Hepatic stellate cell (primary cell): ENCODE measurements at regions not wholly inside any gene's neighbourhood (a gene's known extent, or its start where the extent isn't known, plus 50 kb on each side); places are given as distances from the start of the nearest gene placed in this dataset.

Experiments used
- DNase-seq: peaks from one replicate; pipeline ENCODE4 v3.0.0; 2011; ENCODE audit warnings: low spot score

GRCh38 chr13:73934771-73935170 is 199.4 kb downstream of the KLF12 start:
- no peak for DNase-seq

- DNase-seq = no peak
Measured at GRCh38 chr13:73934215-73934641, 200.0 kb downstream of the KLF12 start.

- no peak for DNase-seq
Measured at GRCh38 chr13:73933795-73934194, 200.4 kb downstream of the KLF12 start.

GRCh38 chr13:73932091-73932490 is 202.1 kb downstream of the KLF12 start:
- DNase-seq = no peak

DNA sequence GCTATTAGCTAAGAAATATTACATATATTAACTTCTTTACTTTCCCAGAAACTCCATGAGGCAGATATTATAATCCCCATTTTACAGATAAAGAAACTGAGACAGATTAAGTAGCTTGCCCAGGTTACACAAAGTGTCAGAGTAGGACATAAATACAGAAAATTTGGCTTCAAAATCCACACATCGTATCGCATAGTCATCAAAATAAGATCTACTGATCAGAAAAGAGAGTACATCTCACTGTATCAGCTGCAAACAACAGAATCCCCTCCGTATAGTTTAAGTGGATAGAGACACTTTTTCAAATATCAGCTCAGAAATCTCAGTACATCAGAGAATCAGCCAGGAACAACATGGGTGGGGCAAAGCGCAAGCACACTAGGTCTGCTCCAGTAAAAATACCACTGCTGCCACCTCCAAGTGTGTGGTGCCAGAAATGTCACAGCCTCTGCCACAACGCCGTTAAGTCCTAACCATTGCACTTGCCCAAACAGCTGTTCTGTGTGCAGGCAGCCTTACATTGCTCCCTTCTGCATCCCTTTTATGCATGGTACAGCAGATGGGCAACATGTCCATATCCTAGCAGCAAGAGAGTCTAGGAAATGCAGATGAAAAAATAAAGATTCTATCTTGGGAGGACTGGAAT is 204.8 kb downstream of the KLF12 start:
- no peak for DNase-seq

GRCh38 chr13:73924607-73925006 is 209.6 kb downstream of the KLF12 start:
- DNase-seq = no peak

- DNase-seq = no peak
Measured at GRCh38 chr13:73922493-73923393, 211.5 kb downstream of the KLF12 start.

- no peak for DNase-seq
Measured at GRCh38 chr13:73918691-73919090, 215.5 kb downstream of the KLF12 start.

GRCh38 chr13:73913751-73914518 is 220.3 kb downstream of the KLF12 start:
- DNase-seq = no peak

DNA sequence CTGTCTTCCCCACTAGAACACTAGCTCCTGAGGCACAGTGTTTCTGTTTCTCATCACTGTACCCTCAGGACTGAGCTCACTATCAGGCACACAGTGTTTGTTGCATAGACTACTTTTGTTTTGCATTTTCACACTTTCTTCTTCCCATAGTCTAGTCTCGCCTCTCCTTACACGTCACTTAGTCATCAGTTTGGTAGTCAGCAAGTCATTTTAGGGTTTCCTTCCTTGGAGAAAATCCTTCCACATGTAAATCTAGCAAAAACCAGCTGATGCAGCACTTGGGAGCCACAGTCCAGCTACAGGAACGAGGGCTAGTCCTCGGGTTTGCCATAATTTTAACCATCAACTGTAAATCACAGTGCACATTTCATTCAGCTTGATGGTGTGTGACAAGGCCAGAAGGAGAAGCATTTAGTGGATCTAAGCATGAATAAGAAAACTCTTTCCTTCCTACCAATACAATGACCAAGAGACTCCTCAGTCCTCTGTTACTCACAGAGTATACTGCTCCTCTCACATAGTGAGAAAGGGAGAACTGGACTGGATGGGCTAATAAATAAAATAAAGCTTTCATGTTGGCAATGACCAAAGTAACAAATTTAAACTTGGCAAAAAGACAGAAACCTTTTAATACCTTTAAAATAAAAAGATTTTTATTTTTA is 221.0 kb downstream of the KLF12 start:
- DNase-seq = peak; percentile 14

- DNase-seq = no peak
Measured at GRCh38 chr13:73911361-73911760, 222.8 kb downstream of the KLF12 start.

DNA sequence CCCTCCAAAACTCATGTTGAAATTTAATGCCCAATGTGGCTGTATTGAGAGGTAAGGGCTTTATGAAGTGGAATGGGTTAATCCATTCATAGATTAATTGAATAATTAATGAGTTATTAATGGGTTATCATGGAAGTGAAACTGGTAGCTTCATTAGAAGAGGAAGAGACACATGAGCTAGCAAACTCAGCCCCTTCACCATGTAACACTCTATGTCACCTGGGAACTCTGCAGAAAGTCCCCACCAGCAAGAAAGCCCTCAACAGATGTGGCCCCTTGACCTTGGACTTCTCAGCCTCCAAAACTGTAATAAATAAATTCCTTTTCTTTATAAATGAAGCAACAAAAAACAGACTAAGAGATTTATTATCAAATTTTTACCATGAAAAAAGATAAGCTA is 223.5 kb downstream of the KLF12 start:
- no peak for DNase-seq

GRCh38 chr13:73908809-73909208 is 225.4 kb downstream of the KLF12 start:
- DNase-seq = no peak

DNA sequence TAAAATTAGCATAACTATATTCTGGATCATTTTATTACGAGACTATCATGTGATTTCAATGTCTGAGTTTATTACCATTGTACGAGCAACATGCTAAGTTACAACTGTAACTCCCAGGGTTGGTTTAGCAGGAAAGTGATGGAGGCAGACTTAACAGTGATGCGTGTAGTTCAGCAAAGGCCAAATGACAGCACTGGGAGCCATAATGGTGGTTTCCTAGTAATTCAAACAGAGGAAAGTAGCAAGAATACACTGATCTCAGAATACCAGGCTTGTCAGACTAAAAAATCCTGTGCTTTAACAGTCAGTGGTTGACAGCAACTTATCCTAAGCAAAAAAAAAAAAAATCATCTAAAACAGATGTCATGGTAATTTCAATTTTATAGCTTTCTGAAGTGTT is 229.6 kb downstream of the KLF12 start:
- no peak for DNase-seq

DNA sequence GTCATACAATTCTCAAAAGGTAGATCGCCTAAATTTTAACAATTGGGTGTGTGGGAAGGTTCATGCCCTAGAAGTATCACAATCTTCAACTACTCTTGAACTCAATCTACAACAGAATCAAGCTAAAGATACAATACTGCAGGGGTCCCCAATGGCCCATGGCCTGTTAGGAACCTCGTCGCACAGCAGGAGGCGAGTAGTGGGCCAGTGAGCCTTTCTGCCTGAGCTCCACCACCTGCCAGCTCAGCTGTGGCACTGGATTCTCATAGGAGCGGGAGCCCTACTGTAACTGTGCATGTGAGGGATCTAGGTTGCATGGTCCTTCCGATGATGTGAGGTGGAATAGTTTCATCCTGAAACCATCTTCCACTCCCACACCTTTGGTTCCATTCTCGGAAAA is 230.6 kb downstream of the KLF12 start:
- no peak for DNase-seq

DNA sequence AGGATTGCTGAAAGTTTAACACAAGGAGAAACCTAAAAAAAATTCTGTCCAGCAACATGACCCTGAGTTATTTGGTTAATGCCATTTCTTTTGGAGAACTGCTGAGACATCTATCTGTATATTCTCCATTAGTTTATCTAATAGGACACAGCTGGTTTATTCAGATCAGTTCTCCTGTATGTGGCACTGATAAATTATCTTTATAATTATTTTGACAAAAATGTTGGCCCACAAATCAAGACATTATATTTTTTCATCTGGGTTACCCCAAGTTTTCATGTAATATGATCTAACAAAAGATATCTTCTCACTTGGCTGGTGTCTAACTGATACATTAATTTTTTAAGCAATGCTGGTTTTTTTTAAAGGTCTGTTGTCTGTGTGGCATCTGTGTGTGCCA is 231.4 kb downstream of the KLF12 start:
- no peak for DNase-seq

- DNase-seq = no peak
Measured at GRCh38 chr13:73902296-73902695, 231.9 kb downstream of the KLF12 start.

DNA sequence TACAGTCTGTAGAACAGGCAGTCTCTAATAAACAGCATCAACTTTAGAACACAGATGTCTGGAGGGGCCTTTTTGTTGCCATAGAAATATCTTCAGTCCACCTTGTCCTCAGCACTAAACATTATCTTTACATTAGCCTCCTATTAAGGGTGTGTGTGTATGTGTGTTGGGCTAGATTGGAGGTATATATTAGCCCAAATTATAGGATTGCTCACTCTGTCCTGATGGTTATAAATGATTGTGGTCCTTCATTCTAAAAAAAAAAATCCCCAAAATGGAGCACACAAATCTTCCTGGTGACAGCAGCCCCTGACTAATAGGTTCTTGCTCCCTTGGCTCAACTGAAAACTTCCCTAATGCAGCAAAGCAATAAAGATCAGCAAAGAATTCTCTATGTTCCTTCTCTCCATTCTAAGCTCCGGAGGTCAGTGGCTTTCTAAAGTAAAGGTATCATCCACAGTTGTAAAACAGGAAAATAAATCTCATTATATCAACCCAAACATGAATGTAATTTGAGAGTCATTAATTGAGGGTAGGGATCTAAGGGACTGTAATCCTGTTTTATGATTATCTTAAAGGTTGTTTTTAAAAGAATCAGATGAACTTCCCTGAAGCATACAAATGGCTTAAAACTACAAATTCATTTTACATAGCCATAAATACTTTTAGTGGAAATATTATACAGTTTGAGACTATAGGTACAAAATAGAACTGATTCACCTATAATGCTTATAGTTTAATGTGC is 232.7 kb downstream of the KLF12 start:
- DNase-seq = no peak

- DNase-seq = no peak
Measured at GRCh38 chr13:73900591-73900990, 233.6 kb downstream of the KLF12 start.

DNA sequence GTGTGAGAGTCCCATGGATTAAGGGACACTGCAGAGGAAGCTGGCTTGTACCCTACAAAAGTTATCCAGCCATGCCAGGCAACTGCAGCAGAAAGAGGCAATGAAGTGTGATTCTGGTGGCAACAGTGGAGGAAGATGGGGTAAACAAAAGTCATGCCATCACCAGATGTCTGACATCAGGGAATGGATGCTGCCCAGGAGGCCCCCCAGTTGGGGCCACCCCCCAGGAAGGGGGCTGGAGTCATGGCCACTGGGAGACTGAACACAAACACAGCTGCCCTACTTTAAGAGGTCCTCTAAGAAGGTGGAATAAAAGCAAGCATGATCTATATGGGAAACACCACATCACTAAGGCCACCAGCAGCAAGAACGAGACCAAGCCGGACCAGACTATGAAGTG is 235.3 kb downstream of the KLF12 start:
- no peak for DNase-seq

- DNase-seq = no peak
Measured at GRCh38 chr13:73898276-73898675, 235.9 kb downstream of the KLF12 start.
